Transverse colon (tissue), 4 donors: ENCODE measurements at regions not wholly inside any gene's neighbourhood (a gene's known extent, or its start where the extent isn't known, plus 50 kb on each side); places are given as distances from the start of the nearest gene placed in this dataset.

Source experiments
- DNase-seq: peaks from one replicate; pipeline ENCODE4 v3.0.0-alpha.2; 2019
- H3K27ac ChIP-seq, 4 donors: fragments of 200-600 bp; sonication (generic); 2 replicates each; pipeline ENCODE4 v1.5.1; 2016 to 2018; ENCODE audit warnings: inconsistent platforms in 4 of 4
- H3K27me3 ChIP-seq: fragments of 200-600 bp; sonication (generic); 2 replicates; pipeline ENCODE4 v1.5.1; 2017; ENCODE audit warnings: inconsistent platforms
- H3K36me3 ChIP-seq, 4 donors: fragments of 200-600 bp; sonication (generic); 2 replicates each; pipeline ENCODE4 v1.5.1; 2017 to 2019; ENCODE audit warnings: inconsistent platforms in 4 of 4
- H3K4me1 ChIP-seq, 4 donors: fragments of 200-600 bp; sonication (generic); 2 replicates each; pipeline ENCODE4 v1.5.1; 2017 to 2020; ENCODE audit warnings: inconsistent platforms in 4 of 4
- H3K4me3 ChIP-seq, 4 donors: fragments of 200-600 bp; sonication (generic); 1 replicate in 1 of 4; 2 replicates in 3 of 4; pipeline versions ENCODE4 v1.5.1 to v1.6.1; 2017 to 2019; ENCODE audit warnings: inconsistent platforms in 4 of 4
- H3K9me3 ChIP-seq, 2 donors: fragments of 200-600 bp; sonication (generic); 2 replicates each; pipeline ENCODE4 v1.5.1; 2017 to 2019; ENCODE audit warnings: inconsistent platforms in 2 of 2
- CTCF ChIP-seq, 5 experiments: fragments of 200-600 bp in 3 of 5; fragments of 450-650 bp in 2 of 5; sonication (generic) in 3 of 5; IDR thresholded peaks; 1 replicate in 2 of 5; 2 replicates in 3 of 5; pipeline ENCODE4 v1.5.1; 2016 to 2017; ENCODE audit warnings: antibody characterized with exemption in 5 of 5, inconsistent platforms in 3 of 5, mild to moderate bottlenecking in 2 of 5, moderate library complexity in 1 of 5
- EP300 ChIP-seq: sonication (generic); formaldehyde crosslinking; IDR thresholded peaks from one replicate; pipeline ENCODE4 v1.6.1; 2017; ENCODE audit warnings: antibody characterized with exemption, low read depth
- POLR2A ChIP-seq: fragments of 450-650 bp; IDR thresholded peaks from one replicate; pipeline ENCODE4 v1.6.1; 2016; ENCODE audit warnings: antibody characterized with exemption, mild to moderate bottlenecking, moderate library complexity
- POLR2AphosphoS5 ChIP-seq, 3 donors: sonication (generic); formaldehyde crosslinking; IDR thresholded peaks; one replicate each; pipeline ENCODE4 v1.6.1; 2016; ENCODE audit warnings: antibody characterized with exemption in 3 of 3
- WGBS, 2 donors: methylation state at CpG; one replicate each; pipeline ENCODE4 v1.1.5; 2018; ENCODE audit warnings: low coverage in 1 of 2; 5-methylcytosine and 5-hydroxymethylcytosine counted together
- in situ Hi-C, 4 donors: fragments of 200-750 bp; cut with MboI; loops; one replicate each; pipeline versions ENCODE4 v1.15.0 to v1.15.1; 2017; ENCODE audit warnings: low sequenced_read_pairs in 3 of 4, low pct_ligation_motif_present in 1 of 4, low pct_unique_long_range_greater_than_20kb in 1 of 4
- intact Hi-C: fragments of 100-400 bp; cut with DNase I; formaldehyde crosslinking; loops from one replicate; pipeline ENCODE4 v1.15.1; 2023; ENCODE audit warnings: low total_unique reads

DNA sequence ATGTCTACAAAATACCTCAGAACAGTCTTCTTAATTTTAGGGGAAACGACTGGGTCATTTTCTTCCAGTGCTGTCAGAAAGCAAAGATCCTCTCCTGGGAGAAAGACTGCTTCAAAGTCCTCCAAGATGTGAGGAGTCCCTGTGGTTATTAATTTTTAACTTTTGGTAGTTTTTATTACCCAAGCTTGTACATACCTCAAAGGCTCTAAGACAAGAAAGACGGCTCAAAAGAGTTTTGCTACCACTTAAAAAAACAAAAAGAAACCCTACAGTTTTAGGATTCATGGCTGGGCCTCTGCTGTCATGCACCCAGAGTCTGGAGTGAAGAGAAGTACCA lies 56.1 kb upstream of the APCDD1L start:
- no peaks in the 10 kb centered on the region for H3K36me3 ChIP-seq
- WGBS, 2 donors = 20 to 26% methylated on average over 2 of the region's 2 CpGs
- intact Hi-C loops = no loop called here
- H3K4me3 ChIP-seq = no peak overlapping the region
- peak in 2 of 3 donors; percentile 44 to 79 for TF ChIP-seq POLR2AphosphoS5 (IDR thresholded peaks at IDR 0.05)
- no peak for TF ChIP-seq CTCF (IDR thresholded peaks at IDR 0.05)
- no peaks in the 10 kb centered on the region for H3K9me3 ChIP-seq
- H3K27me3 ChIP-seq = no peaks in the 10 kb centered on the region
- peak overlapping the region; percentile 52 to 84 (median 72) for H3K27ac ChIP-seq
- peaks cover 16 to 24% (median 20%) of the 10 kb centered on the region in 4 donors for H3K4me1 ChIP-seq
- no peak for DNase-seq
- in situ Hi-C loops = no loop called here

DNA sequence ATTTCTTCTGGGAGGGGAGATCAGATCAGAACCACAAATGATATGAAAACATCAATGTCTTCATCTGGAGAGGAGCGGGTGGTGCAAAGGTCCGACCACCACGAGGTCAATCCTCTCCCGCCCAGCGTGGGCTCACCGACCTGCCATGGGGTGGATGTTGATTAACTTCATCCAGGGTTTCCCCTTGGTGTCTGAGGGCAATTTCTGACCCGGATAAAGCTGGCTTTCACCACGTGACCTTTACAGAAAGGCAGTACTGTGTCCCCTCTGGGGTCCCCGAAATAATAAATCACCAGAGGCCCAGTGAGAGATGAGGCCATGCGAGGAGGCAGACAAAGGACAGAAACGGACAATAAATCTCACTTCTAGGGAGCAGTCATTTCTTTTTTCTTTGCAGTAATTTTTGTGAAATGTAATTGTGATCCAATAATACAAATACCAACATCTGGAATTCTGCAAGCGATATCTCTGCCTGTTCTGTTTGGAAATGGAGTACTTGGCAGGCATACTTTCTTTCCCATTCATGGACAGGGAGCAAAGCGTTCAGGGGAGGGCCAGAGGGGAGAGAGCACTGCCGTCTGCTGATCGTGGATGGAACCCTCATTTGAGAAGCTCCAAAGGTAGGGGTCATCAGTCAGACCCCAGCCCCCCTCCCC lies 55.1 kb upstream of the APCDD1L start:
- Histone ChIP-seq H3K27ac (peak overlapping the region; percentile 36 to 84 (median 72)), H3K4me1 (peaks cover 16 to 24% (median 20%) of the 10 kb centered on the region in 4 donors), H3K27me3 (no peaks in the 10 kb centered on the region), H3K9me3 (no peaks in the 10 kb centered on the region), H3K36me3 (no peaks in the 10 kb centered on the region), H3K4me3 (no peak overlapping the region)
- 73 to 80% methylated on average over 1 to 15 of the region's 15 CpGs for WGBS, 2 donors
- intact Hi-C loops (no loop called here), in situ Hi-C loops (no loop called here)
- TF ChIP-seq EP300 (no peak), CTCF (IDR thresholded peaks at IDR 0.05) (no peak), POLR2AphosphoS5 (IDR thresholded peaks at IDR 0.05) (no peak), POLR2A (no peak)
- no peak for DNase-seq

DNA sequence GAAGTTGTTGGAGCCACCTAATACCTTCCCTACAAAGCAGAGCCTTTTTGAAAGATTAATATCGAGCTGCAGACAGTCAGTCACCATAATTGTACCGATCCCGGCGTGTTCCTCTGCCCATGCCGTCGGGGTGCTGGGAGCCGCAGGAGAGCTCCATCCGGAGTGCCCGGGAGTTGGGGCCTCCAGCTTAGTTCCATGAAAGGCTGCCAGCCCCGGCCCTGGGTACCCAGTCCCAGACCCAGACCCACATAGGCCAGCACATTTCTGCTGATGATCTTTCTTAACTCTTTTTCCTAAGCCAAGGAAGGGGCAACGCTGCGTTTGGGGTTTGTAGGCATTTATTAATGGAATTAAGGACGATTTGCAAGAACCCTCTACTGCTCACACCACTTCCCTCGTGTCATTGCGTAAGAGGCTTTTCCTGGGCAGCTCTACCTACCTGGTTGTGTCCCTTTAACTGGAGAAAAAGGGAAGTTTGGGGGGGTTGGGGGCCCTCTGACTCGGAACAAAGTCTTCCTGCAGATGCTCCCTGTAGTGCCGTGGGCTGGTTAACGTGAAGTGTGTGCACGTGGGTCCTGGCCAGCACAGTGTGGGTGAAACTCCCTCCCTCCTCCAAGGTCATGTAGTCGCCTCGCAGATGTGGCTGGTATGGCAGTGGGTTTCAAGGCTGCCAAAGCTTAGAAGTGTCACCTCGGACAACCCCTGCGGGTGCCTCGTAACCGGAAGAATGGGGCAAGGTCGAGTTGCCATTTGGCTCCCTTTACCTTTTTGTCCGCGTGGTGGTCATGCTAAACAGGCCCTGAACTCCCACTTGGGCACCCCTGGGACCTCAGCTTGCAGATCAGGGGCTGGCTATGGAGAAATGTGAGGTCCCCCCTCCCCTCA lies 54.3 kb upstream of the APCDD1L start:
- DNase-seq = no peak
- 82 to 84% methylated on average over 11 to 28 of the region's 28 CpGs for WGBS, 2 donors
- Histone ChIP-seq H3K9me3 (no peaks in the 10 kb centered on the region), H3K27ac (peak overlapping the region in 2 of 4 donors; percentile 12 to 84), H3K36me3 (no peaks in the 10 kb centered on the region), H3K27me3 (no peaks in the 10 kb centered on the region), H3K4me1 (peaks cover 16 to 24% (median 20%) of the 10 kb centered on the region in 4 donors), H3K4me3 (no peak overlapping the region)
- TF ChIP-seq POLR2A (no peak), CTCF (IDR thresholded peaks at IDR 0.05) (no peak), POLR2AphosphoS5 (IDR thresholded peaks at IDR 0.05) (no peak), EP300 (no peak)
- in situ Hi-C loops = no loop called here
- intact Hi-C loops = no loop called here

GRCh38 chr20:58568483-58569240 lies 53.5 kb upstream of the APCDD1L start:
- H3K4me3 ChIP-seq = no peak overlapping the region
- 49 to 67% methylated on average over 7 to 18 of the region's 20 CpGs for WGBS, 2 donors
- in situ Hi-C loops = no loop called here
- H3K4me1 ChIP-seq = peaks cover 16 to 24% (median 20%) of the 10 kb centered on the region in 4 donors
- no peaks in the 10 kb centered on the region for H3K9me3 ChIP-seq
- no peaks in the 10 kb centered on the region for H3K27me3 ChIP-seq
- H3K27ac ChIP-seq = peak overlapping the region in 2 of 4 donors; percentile 5 to 27
- TF ChIP-seq POLR2AphosphoS5 (IDR thresholded peaks at IDR 0.05) (no peak), CTCF (IDR thresholded peaks at IDR 0.05) (no peak), EP300 (no peak), POLR2A (no peak)
- DNase-seq = no peak
- H3K36me3 ChIP-seq = no peaks in the 10 kb centered on the region
- intact Hi-C loops = no loop called here
